HEK293T (cell line): ENCODE measurements at regions not wholly inside any gene's neighbourhood (a gene's known extent, or its start where the extent isn't known, plus 50 kb on each side); places are given as distances from the start of the nearest gene placed in this dataset.

Experiments used
- BHLHE40 ChIP-seq: fragments of 450-650 bp; IDR thresholded peaks from 2 replicates; pipeline ENCODE4 v1.6.1; 2016; ENCODE audit warnings: mild to moderate bottlenecking, moderate library complexity, borderline replicate concordance
- FOXM1 ChIP-seq: fragments of 450-650 bp; IDR thresholded peaks from 2 replicates; pipeline ENCODE4 v1.6.1; 2017; ENCODE audit warnings: mild to moderate bottlenecking, borderline replicate concordance

- no peak for TF ChIP-seq BHLHE40
- TF ChIP-seq FOXM1, result no peak
Measured at GRCh38 chr18:68056936-68057335, 540.4 kb upstream of the DSEL start.
